ENCODE measurements at regions not wholly inside any gene's neighbourhood (a gene's known extent, or its start where the extent isn't known, plus 50 kb on each side); places are given as distances from the start of the nearest gene placed in this dataset.

GRCh38 chr18:78857314-78858150 lies 122.1 kb upstream of the SALL3 start:
- TF ChIP-seq, protein P1, sequence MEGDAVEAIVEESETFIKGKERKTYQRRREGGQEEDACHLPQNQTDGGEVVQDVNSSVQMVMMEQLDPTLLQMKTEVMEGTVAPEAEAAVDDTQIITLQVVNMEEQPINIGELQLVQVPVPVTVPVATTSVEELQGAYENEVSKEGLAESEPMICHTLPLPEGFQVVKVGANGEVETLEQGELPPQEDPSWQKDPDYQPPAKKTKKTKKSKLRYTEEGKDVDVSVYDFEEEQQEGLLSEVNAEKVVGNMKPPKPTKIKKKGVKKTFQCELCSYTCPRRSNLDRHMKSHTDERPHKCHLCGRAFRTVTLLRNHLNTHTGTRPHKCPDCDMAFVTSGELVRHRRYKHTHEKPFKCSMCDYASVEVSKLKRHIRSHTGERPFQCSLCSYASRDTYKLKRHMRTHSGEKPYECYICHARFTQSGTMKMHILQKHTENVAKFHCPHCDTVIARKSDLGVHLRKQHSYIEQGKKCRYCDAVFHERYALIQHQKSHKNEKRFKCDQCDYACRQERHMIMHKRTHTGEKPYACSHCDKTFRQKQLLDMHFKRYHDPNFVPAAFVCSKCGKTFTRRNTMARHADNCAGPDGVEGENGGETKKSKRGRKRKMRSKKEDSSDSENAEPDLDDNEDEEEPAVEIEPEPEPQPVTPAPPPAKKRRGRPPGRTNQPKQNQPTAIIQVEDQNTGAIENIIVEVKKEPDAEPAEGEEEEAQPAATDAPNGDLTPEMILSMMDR (IDR thresholded peaks at IDR 0.05), result no peak
- ATAC-seq (no peak), DNase-seq (no peak)
- H3K27ac ChIP-seq, result no peak overlapping the region
- H3K9me3 ChIP-seq, result no peaks in the 10 kb centered on the region
- H3K4me1 ChIP-seq, result no peaks in the 10 kb centered on the region
- no peak overlapping the region for H3K4me3 ChIP-seq
- intact Hi-C loops (cut with DNase I), result no loop called here
- H3K27me3 ChIP-seq, result peaks cover 0 to 58% of the 10 kb centered on the region in 2 donors
- H3K36me3 ChIP-seq, result no peaks in the 10 kb centered on the region

DNA sequence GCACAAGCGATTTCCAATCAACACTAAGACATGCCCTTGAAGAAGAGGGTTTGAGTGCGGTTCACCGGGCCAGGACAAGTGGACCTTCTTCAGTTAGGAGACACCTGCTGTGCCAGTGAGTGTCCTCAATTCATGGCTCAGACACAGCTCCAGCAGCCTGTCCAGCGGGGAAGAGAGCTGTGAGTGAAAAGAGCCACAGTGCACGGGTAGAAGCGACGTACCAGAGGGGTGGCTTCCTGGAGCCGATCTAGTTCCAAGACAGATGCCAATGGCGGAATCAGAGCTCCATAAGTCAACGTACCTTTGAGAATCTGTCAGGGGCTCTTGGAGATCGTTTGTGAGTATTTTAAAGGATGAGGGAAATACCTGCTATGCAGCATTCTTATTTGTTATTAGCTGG lies 119.9 kb upstream of the SALL3 start:
- H3K27ac ChIP-seq, result no peak overlapping the region
- no peaks in the 10 kb centered on the region for H3K36me3 ChIP-seq
- DNase-seq (no peak), ATAC-seq (no peak)
- H3K27me3 ChIP-seq, result peaks cover 0 to 74% of the 10 kb centered on the region in 2 donors
- no peak overlapping the region for H3K4me3 ChIP-seq
- intact Hi-C loops (cut with DNase I), result no loop called here
- no peaks in the 10 kb centered on the region for H3K9me3 ChIP-seq
- no peaks in the 10 kb centered on the region for H3K4me1 ChIP-seq
- TF ChIP-seq, protein P1 (IDR thresholded peaks at IDR 0.05), result no peak

- no peak overlapping the region for H3K4me3 ChIP-seq
- H3K9me3 ChIP-seq, result no peaks in the 10 kb centered on the region
- H3K27me3 ChIP-seq, result peaks cover 0 to 78% of the 10 kb centered on the region in 2 donors
- H3K4me1 ChIP-seq, result no peaks in the 10 kb centered on the region
- ATAC-seq (no peak), DNase-seq (no peak)
- H3K36me3 ChIP-seq, result no peaks in the 10 kb centered on the region
- TF ChIP-seq, protein P1 (IDR thresholded peaks at IDR 0.05), result no peak
- no peak overlapping the region for H3K27ac ChIP-seq
- intact Hi-C loops (cut with DNase I), result no loop called here
Measured at GRCh38 chr18:78860117-78860516, 119.5 kb upstream of the SALL3 start.

GRCh38 chr18:78861116-78861515 lies 118.5 kb upstream of the SALL3 start:
- ATAC-seq, result no peak
- Histone ChIP-seq H3K4me3 (no peak overlapping the region), H3K4me1 (no peaks in the 10 kb centered on the region), H3K9me3 (no peaks in the 10 kb centered on the region), H3K36me3 (no peaks in the 10 kb centered on the region), H3K27me3 (peaks cover 0 to 85% of the 10 kb centered on the region in 2 donors), H3K27ac (no peak overlapping the region)
- peak in 2 of 4 donors; percentile 43 to 68 for DNase-seq
- intact Hi-C loops (cut with DNase I), result no loop called here
- TF ChIP-seq, protein P1 (IDR thresholded peaks at IDR 0.05), result no peak

DNA sequence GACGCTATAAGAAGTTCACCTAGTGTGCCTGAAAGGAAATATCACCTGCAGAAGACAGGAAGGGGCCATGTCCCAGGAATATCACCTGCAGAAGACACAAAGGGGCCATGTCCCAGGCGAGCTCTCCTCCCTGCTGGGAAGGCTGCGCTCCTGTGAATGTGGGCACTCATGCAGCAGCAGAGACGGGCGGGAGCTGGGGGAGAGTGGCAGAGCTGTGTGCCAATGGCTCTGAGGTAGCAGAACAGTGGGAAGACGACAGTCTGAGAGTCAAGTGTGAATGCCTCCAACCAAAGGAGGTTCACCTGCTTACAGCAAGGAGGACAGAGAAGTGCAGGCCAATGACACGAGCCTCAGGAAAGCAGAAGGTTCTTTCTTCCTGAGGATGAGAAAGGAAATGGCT lies 117.9 kb upstream of the SALL3 start:
- no peak overlapping the region for H3K27ac ChIP-seq
- intact Hi-C loops (cut with DNase I), result no loop called here
- H3K9me3 ChIP-seq, result no peaks in the 10 kb centered on the region
- H3K4me1 ChIP-seq, result no peaks in the 10 kb centered on the region
- TF ChIP-seq, protein P1 (IDR thresholded peaks at IDR 0.05), result no peak
- H3K27me3 ChIP-seq, result peaks cover 0 to 82% of the 10 kb centered on the region in 2 donors
- H3K4me3 ChIP-seq, result no peak overlapping the region
- no peak for DNase-seq
- H3K36me3 ChIP-seq, result no peaks in the 10 kb centered on the region
- ATAC-seq, result no peak

Data from left lung (tissue), 4 donors.